AG04449 (cell line): ENCODE measurements at regions not wholly inside any gene's neighbourhood (a gene's known extent, or its start where the extent isn't known, plus 50 kb on each side); places are given as distances from the start of the nearest gene placed in this dataset.

Source experiments
- CTCF ChIA-PET: fragments of 350-600 bp; formaldehyde crosslinking; extraction: SDS; loops from one replicate; lab custom pipeline; 2021; ENCODE audit warnings: antibody characterized with exemption; lab: Yijun Ruan, JAX
- POLR2A ChIA-PET: fragments of 400-600, 350-600 bp; formaldehyde crosslinking; extraction: SDS; loops from one replicate; lab custom pipeline; 2020; ENCODE audit warnings: antibody characterized with exemption, inconsistent platforms; lab: Yijun Ruan, JAX
- DNase-seq: peaks from one replicate; pipeline ENCODE4 v3.0.0-alpha.2; 2010; ENCODE audit warnings: low read depth, low spot score
- H3K4me3 ChIP-seq: 2 replicates; pipeline ENCODE4 v1.5.1; 2011; ENCODE audit warnings: low read depth, mild to moderate bottlenecking, control low read depth, low read length
- TF ChIP-seq, protein P1 (sequence below): IDR thresholded peaks from one replicate; pipeline ENCODE4 v1.5.1; 2011; ENCODE audit warnings: mild to moderate bottlenecking, moderate library complexity, low read length, control low read depth, inconsistent platforms; ENCODE audit not compliant: insufficient read depth; ENCODE audit errors: missing control alignments

DNA sequence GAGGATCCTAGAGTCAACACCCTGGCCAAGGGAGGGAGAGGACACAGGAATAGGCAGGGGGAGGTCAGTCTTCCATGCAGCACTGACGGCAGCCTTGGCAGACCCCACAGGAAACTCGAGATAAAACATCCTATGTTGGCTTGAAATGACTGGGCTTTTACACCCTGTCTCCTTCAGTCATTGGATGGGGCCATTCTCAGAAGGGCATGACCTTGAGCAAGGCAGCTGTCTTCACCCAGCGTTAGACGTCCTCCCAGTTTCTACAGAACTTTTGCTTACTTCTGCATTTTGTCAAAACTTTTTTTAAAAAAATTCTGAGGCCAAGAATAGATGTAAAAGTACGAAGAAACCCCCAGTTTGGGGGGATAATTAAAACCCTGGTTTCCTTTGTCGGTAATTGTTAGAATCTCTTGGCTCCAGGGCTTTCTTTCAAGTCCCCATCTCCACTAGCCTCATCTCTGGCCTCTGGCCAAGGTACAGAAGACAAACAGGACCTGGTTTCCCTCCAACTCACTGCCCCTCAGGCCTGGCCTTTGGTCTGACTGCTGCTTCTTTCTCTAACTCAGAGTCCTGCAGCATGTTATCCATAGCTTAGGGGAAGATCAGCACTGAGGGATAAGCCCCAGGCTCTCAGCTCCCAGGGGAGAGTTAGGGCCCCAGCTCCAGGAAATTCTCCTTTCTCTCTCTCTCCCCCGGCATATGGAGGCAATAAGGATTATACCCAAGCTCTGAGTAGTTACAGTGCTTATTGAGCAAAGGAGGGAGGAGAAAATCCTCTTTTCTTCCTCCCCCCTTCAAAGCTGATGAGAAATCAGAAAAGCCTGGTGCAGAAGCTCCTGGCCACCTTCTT, 51.6 kb upstream of the KCND3 start:
- CTCF ChIA-PET, result no interaction called here
- POLR2A ChIA-PET, result no interaction called here
- H3K4me3 ChIP-seq, result no peak overlapping the region
- TF ChIP-seq, protein P1, sequence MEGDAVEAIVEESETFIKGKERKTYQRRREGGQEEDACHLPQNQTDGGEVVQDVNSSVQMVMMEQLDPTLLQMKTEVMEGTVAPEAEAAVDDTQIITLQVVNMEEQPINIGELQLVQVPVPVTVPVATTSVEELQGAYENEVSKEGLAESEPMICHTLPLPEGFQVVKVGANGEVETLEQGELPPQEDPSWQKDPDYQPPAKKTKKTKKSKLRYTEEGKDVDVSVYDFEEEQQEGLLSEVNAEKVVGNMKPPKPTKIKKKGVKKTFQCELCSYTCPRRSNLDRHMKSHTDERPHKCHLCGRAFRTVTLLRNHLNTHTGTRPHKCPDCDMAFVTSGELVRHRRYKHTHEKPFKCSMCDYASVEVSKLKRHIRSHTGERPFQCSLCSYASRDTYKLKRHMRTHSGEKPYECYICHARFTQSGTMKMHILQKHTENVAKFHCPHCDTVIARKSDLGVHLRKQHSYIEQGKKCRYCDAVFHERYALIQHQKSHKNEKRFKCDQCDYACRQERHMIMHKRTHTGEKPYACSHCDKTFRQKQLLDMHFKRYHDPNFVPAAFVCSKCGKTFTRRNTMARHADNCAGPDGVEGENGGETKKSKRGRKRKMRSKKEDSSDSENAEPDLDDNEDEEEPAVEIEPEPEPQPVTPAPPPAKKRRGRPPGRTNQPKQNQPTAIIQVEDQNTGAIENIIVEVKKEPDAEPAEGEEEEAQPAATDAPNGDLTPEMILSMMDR, result no peak
- DNase-seq, result no peak

DNA sequence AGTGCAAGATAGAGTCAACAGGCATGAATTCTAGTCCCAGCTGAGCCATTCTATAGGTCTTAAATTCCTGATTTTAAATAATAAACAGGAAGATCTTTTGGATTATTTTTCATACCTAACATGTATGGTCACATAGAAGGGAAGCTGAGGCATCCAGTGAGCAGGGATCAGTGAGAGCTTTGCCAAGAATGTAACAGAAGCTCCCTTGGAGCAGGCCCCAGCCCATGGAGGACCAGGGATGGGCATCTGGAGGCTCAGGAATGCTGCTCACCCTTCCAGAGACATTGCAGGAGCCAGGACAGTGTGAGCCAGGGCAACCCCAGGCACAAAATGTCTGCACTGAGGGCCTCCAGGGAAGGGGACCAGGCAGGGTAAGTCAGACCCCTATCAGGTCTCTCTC, 54.4 kb upstream of the KCND3 start:
- CTCF ChIA-PET, result no interaction called here
- DNase-seq, result no peak
- H3K4me3 ChIP-seq, result no peak overlapping the region
- TF ChIP-seq, protein P1, result no peak
- POLR2A ChIA-PET, result no interaction called here

DNA sequence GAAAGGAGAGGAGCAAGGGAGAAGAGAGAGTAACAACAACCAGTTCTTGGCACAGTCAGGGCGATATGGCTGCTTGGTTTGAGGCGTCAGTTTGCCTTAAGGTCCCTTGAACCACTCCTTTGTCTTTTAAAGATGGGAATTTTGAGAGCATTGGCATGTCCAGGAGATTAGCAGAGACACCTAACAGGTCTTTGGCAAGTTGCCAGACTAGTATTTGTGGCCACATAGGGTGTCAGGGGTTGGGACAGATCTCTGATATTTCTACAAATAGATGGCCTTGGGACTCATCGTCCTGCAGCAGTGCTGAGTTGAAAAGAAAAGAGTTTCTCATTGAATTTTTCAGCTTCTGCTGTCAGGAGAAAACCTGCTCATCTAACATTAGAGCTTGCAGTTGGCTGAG, 55.3 kb upstream of the KCND3 start:
- ChIA-PET CTCF (no interaction called here), POLR2A (no interaction called here)
- no peak overlapping the region for H3K4me3 ChIP-seq
- DNase-seq, result no peak
- TF ChIP-seq, protein P1, result no peak

DNA sequence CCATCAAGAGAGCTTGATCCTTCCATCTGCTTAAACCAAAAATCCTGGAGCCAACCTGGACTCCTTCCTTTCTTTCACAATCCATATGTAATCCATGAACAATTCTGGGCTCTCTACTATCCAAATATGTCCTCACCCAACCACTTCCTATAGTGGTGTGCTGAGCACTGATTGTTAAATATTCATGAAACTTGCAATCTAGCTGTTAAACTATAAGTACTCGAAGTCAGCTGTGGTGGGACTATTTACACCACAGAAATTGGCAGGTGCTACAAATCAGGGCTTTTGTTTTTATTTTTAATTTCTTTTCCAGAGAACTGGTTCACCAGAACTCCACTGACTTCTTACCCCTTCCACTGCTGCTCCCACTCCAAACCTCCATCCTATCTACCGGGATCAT, 57.2 kb upstream of the KCND3 start:
- POLR2A ChIA-PET, result no interaction called here
- TF ChIP-seq, protein P1, result no peak
- no peak for DNase-seq
- H3K4me3 ChIP-seq, result no peak overlapping the region
- CTCF ChIA-PET, result no interaction called here

DNA sequence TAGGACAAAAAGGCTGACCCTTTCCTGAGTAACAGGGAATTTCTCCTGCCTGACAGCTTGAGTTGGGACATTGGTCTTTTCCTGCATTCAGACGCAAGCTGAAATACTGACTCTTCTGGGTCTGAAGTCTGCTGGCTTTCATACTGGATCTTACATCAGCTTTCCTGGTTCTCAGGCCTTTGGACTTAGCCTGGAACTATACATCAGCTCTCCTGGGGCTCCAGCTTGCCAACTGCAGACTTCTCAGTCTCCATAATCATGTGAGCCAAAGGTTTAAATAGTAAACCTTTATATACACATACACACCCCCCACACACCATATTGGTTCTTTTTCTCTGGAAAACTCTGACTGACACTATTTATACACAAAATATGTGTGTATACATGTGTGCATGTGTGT, 59.0 kb upstream of the KCND3 start:
- ChIA-PET POLR2A (no interaction called here), CTCF (no interaction called here)

DNA sequence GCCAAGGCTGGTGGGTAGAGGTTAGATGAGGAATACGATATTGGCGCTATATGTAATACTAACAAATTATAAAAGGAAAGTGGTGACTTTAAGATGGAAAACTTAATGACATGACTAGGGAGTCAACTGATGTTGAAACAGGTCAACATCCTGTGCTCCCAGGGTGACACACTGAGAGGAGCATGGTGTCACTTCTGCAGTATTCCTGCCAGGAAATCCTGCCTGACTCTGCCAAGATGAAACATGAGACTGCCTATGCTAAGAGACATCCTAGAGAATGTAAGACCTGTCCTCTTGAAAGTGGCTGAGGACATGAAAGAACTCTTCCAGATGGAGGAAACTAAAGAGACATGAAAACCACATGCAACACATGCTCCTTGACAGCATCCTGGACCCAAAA, 65.0 kb upstream of the KCND3 start:
- CTCF ChIA-PET, result no interaction called here
- no peak for DNase-seq
- TF ChIP-seq, protein P1, result no peak
- POLR2A ChIA-PET, result no interaction called here
- no peak overlapping the region for H3K4me3 ChIP-seq

More for the DNA sequence above, 59.0 kb upstream of the KCND3 start:
- no peak for DNase-seq
- TF ChIP-seq, protein P1, result no peak
- H3K4me3 ChIP-seq, result no peak overlapping the region
